GM19452 (cell line): ENCODE measurements at regions not wholly inside any gene's neighbourhood (a gene's known extent, or its start where the extent isn't known, plus 50 kb on each side); places are given as distances from the start of the nearest gene placed in this dataset.
"Not testable (repeated sequence)": the region's sequence is repeated elsewhere in the genome, so short reads cannot be mapped to it uniquely, and the experiment has no call there.

Source experiments
- ATAC-seq: cut with Tn5 transposase; IDR thresholded peaks from one replicate; pipeline ENCODE4 v1.9.1; 2021; ENCODE audit not compliant: unreplicated experiment

GRCh38 chr21:6428498-6429092, 4092.8 kb upstream of the TPTE start:
- ATAC-seq: not testable (repeated sequence)

- not testable (repeated sequence) for ATAC-seq
Observed at GRCh38 chr21:6429924-6430323, 4091.5 kb upstream of the TPTE start.

- not testable (repeated sequence) for ATAC-seq
Observed at GRCh38 chr21:6433149-6433548, 4088.2 kb upstream of the TPTE start.

- not testable (repeated sequence) for ATAC-seq
Observed at GRCh38 chr21:6436205-6436604, 4085.2 kb upstream of the TPTE start.

GRCh38 chr21:6436971-6437833, 4084.2 kb upstream of the TPTE start:
- ATAC-seq: not testable (repeated sequence)

GRCh38 chr21:6437834-6438187, 4083.6 kb upstream of the TPTE start:
- ATAC-seq: not testable (repeated sequence)

GRCh38 chr21:6439058-6439457, 4082.3 kb upstream of the TPTE start:
- not testable (repeated sequence) for ATAC-seq

GRCh38 chr21:6454648-6455340, 4066.6 kb upstream of the TPTE start:
- ATAC-seq: not testable (repeated sequence)

GRCh38 chr21:6456011-6456661, 4065.2 kb upstream of the TPTE start:
- ATAC-seq: not testable (repeated sequence)

GRCh38 chr21:6459761-6460160, 4061.6 kb upstream of the TPTE start:
- not testable (repeated sequence) for ATAC-seq

GRCh38 chr21:6461358-6461757, 4060.0 kb upstream of the TPTE start:
- ATAC-seq: not testable (repeated sequence)

GRCh38 chr21:6464419-6464818, 4057.0 kb upstream of the TPTE start:
- ATAC-seq: not testable (repeated sequence)

GRCh38 chr21:6466081-6466698, 4055.2 kb upstream of the TPTE start:
- ATAC-seq: not testable (repeated sequence)

- not testable (repeated sequence) for ATAC-seq
Observed at GRCh38 chr21:6466707-6467106, 4054.7 kb upstream of the TPTE start.

- not testable (repeated sequence) for ATAC-seq
Observed at GRCh38 chr21:6467189-6467774, 4054.1 kb upstream of the TPTE start.

GRCh38 chr21:6467907-6468306, 4053.5 kb upstream of the TPTE start:
- not testable (repeated sequence) for ATAC-seq

- ATAC-seq: not testable (repeated sequence)
Observed at GRCh38 chr21:6468331-6468860, 4053.0 kb upstream of the TPTE start.

- ATAC-seq: not testable (repeated sequence)
Observed at GRCh38 chr21:6474250-6474968, 4047.0 kb upstream of the TPTE start.

GRCh38 chr21:6481116-6481515, 4040.3 kb upstream of the TPTE start:
- ATAC-seq: not testable (repeated sequence)
